Ovary (tissue), 7 donors: ENCODE measurements at regions not wholly inside any gene's neighbourhood (a gene's known extent, or its start where the extent isn't known, plus 50 kb on each side); places are given as distances from the start of the nearest gene placed in this dataset.

Source experiments
- DNase-seq, 5 donors: peaks; one replicate each; pipeline ENCODE4 v3.0.0-alpha.2; 2019 to 2020
- H3K27ac ChIP-seq, 2 donors: fragments of 200-600 bp; one replicate each; pipeline versions ENCODE4 v1.5.1 to v1.8.0; 2019 to 2022
- H3K27me3 ChIP-seq: fragments of 200-600 bp; one replicate; pipeline ENCODE4 v1.8.0; 2022
- H3K36me3 ChIP-seq: fragments of 200-600 bp; sonication (generic); one replicate; pipeline ENCODE4 v1.5.1; 2019
- H3K4me1 ChIP-seq: one replicate; pipeline ENCODE4 v1.8.1; 2013; ENCODE audit warnings: mild to moderate bottlenecking, moderate library complexity; ENCODE audit not compliant: insufficient read depth
- H3K4me3 ChIP-seq: fragments of 200-600 bp; sonication (generic); one replicate; pipeline ENCODE4 v1.5.1; 2017
- H3K9me3 ChIP-seq, 2 donors: fragments of 200-600 bp in 1 of 2; sonication (generic) in 1 of 2; one replicate each; pipeline versions ENCODE4 v1.5.1 to v1.8.1; 2013 to 2019; ENCODE audit warnings: mild to moderate bottlenecking in 1 of 2, moderate library complexity in 1 of 2
- CTCF ChIP-seq, 3 donors: fragments of 450-650 bp in 2 of 3; fragments of 200-600 bp in 1 of 3; IDR thresholded peaks; one replicate each; pipeline versions ENCODE4 v1.5.1 to v1.8.0; 2016 to 2022; ENCODE audit warnings: antibody characterized with exemption in 3 of 3, mild to moderate bottlenecking in 1 of 3
- EP300 ChIP-seq: sonication (generic); formaldehyde crosslinking; IDR thresholded peaks from one replicate; pipeline ENCODE4 v1.6.1; 2017; ENCODE audit warnings: antibody characterized with exemption
- POLR2A ChIP-seq: fragments of 450-650 bp; IDR thresholded peaks from one replicate; pipeline ENCODE4 v1.6.1; 2017; ENCODE audit warnings: antibody characterized with exemption, mild to moderate bottlenecking, moderate library complexity
- WGBS, 3 donors: extraction: QIAGEN DNeasy Blood & Tissue Kit in 1 of 3; methylation state at CpG; one replicate each; pipeline versions ENCODE4 v1.1.5 to v1.1.7; 2013 to 2017; 5-methylcytosine and 5-hydroxymethylcytosine counted together
- intact Hi-C, 4 donors: fragments of 100-400 bp; cut with DNase I; formaldehyde crosslinking; loops; one replicate each; pipeline versions ENCODE4 v1.11.0 to v1.15.1; 2022 to 2023
- donor health status: DM: no; HTN: no; CAD: no; lungs with moderate emphysema.
- donor health status: DM: no; HTN: no; CAD: no.
- donor health status: Bipolar disorder and iron deficiency.
- donor health status: DM: no; HTN: no; CAD: no.
- donor health status: DM: yes; HTN: yes; CAD: no.

- Histone ChIP-seq H3K9me3 (no peaks in the 10 kb centered on the region), H3K4me3 (no peak overlapping the region), H3K27me3 (no peaks in the 10 kb centered on the region), H3K27ac (no peak overlapping the region), H3K36me3 (no peaks in the 10 kb centered on the region), H3K4me1 (peaks cover 5% of the 10 kb centered on the region)
- peak; percentile 14 to 57 (median 44) for DNase-seq
- intact Hi-C loops = no loop called here
- no peak for TF ChIP-seq POLR2A
- no peak for TF ChIP-seq CTCF (IDR thresholded peaks at IDR 0.05)
- no peak for TF ChIP-seq EP300
- WGBS, 3 donors = 15 to 17% (median 17%) methylated on average over 3 of the region's 3 CpGs
These were observed 284.4 kb upstream of the PHYHIPL start for GRCh38 chr10:58892031-58892531.

- H3K4me3 ChIP-seq = no peak overlapping the region
- no peak for DNase-seq
- no peak for TF ChIP-seq EP300
- TF ChIP-seq POLR2A = no peak
- no peak for TF ChIP-seq CTCF (IDR thresholded peaks at IDR 0.05)
- peaks cover 7% of the 10 kb centered on the region for H3K4me1 ChIP-seq
- 27 to 45% (median 30%) methylated on average over 2 of the region's 2 CpGs for WGBS, 3 donors
- no peaks in the 10 kb centered on the region for H3K36me3 ChIP-seq
- no peaks in the 10 kb centered on the region for H3K27me3 ChIP-seq
- H3K9me3 ChIP-seq = no peaks in the 10 kb centered on the region
- intact Hi-C loops = no loop called here
- no peak overlapping the region for H3K27ac ChIP-seq
These were observed 281.5 kb upstream of the PHYHIPL start for GRCh38 chr10:58894929-58895328.

- Histone ChIP-seq H3K4me3 (no peak overlapping the region), H3K27ac (no peak overlapping the region), H3K9me3 (no peaks in the 10 kb centered on the region), H3K36me3 (no peaks in the 10 kb centered on the region), H3K4me1 (peaks cover 7% of the 10 kb centered on the region), H3K27me3 (no peaks in the 10 kb centered on the region)
- TF ChIP-seq POLR2A = no peak
- TF ChIP-seq CTCF (IDR thresholded peaks at IDR 0.05) = no peak
- TF ChIP-seq EP300 = no peak
- no peak for DNase-seq
- 79 to 95% (median 91%) methylated on average over 1 of the region's 1 CpG for WGBS, 3 donors
- intact Hi-C loops = no loop called here
These were observed 280.2 kb upstream of the PHYHIPL start for GRCh38 chr10:58896229-58896628.

GRCh38 chr10:58897236-58897635 lies 279.2 kb upstream of the PHYHIPL start:
- no peaks in the 10 kb centered on the region for H3K36me3 ChIP-seq
- TF ChIP-seq POLR2A = no peak
- no peak for TF ChIP-seq CTCF (IDR thresholded peaks at IDR 0.05)
- no peak for TF ChIP-seq EP300
- H3K27ac ChIP-seq = peak overlapping the region in 1 of 2 donors; percentile 32

GRCh38 chr10:58897708-58898107 lies 278.7 kb upstream of the PHYHIPL start:
- no peaks in the 10 kb centered on the region for H3K27me3 ChIP-seq
- peak overlapping the region in 1 of 2 donors; percentile 32 for H3K27ac ChIP-seq

More at GRCh38 chr10:58897236-58897635, 279.2 kb upstream of the PHYHIPL start:
- H3K4me3 ChIP-seq = no peak overlapping the region
- no peak for DNase-seq
- no peaks in the 10 kb centered on the region for H3K9me3 ChIP-seq
- no peaks in the 10 kb centered on the region for H3K27me3 ChIP-seq
- peaks cover 2% of the 10 kb centered on the region for H3K4me1 ChIP-seq
- intact Hi-C loops = no loop called here

More at GRCh38 chr10:58897708-58898107, 278.7 kb upstream of the PHYHIPL start:
- Histone ChIP-seq H3K4me1 (peaks cover 2% of the 10 kb centered on the region), H3K36me3 (no peaks in the 10 kb centered on the region), H3K9me3 (no peaks in the 10 kb centered on the region), H3K4me3 (no peak overlapping the region)
- TF ChIP-seq CTCF (IDR thresholded peaks at IDR 0.05) = no peak
- TF ChIP-seq EP300 = no peak
- TF ChIP-seq POLR2A = no peak
- intact Hi-C loops = no loop called here
- no peak for DNase-seq
